Osteocyte (in vitro differentiated cells): ENCODE measurements at regions not wholly inside any gene's neighbourhood (a gene's known extent, or its start where the extent isn't known, plus 50 kb on each side); places are given as distances from the start of the nearest gene placed in this dataset.
"Not testable (repeated sequence)": the region's sequence is repeated elsewhere in the genome, so short reads cannot be mapped to it uniquely, and the experiment has no call there.

ENCODE experiments used
- DNase-seq: peaks from one replicate; pipeline ENCODE4 v3.0.0; 2021; ENCODE audit warnings: mixed read lengths; ENCODE audit not compliant: unreplicated experiment; ENCODE audit errors: extremely low spot score
- H3K27ac Mint-ChIP-seq: one replicate; pipeline ENCODE4 v1.8.0; 2021; ENCODE audit warnings: mild to moderate bottlenecking, mixed read lengths; ENCODE audit not compliant: unreplicated experiment
- H3K27me3 Mint-ChIP-seq: one replicate; pipeline ENCODE4 v1.8.0; 2021; ENCODE audit warnings: mixed read lengths; ENCODE audit not compliant: unreplicated experiment
- H3K36me3 Mint-ChIP-seq: one replicate; pipeline ENCODE4 v1.8.0; 2021; ENCODE audit warnings: mixed read lengths; ENCODE audit not compliant: unreplicated experiment
- H3K4me1 Mint-ChIP-seq: one replicate; pipeline ENCODE4 v1.8.0; 2021; ENCODE audit warnings: mixed read lengths; ENCODE audit not compliant: unreplicated experiment
- H3K4me3 Mint-ChIP-seq: one replicate; pipeline ENCODE4 v1.8.0; 2021; ENCODE audit warnings: mild to moderate bottlenecking, moderate library complexity, mixed read lengths; ENCODE audit not compliant: unreplicated experiment
- H3K9me3 Mint-ChIP-seq: one replicate; pipeline ENCODE4 v1.8.0; 2021; ENCODE audit warnings: mixed read lengths; ENCODE audit not compliant: unreplicated experiment
- TF ChIP-seq, protein P1 (sequence below): fragments of 200-600 bp; sonication (generic); IDR thresholded peaks from 2 replicates; pipeline ENCODE4 v1.5.0; 2021; ENCODE audit warnings: antibody characterized with exemption, mild to moderate bottlenecking, moderate library complexity

DNA sequence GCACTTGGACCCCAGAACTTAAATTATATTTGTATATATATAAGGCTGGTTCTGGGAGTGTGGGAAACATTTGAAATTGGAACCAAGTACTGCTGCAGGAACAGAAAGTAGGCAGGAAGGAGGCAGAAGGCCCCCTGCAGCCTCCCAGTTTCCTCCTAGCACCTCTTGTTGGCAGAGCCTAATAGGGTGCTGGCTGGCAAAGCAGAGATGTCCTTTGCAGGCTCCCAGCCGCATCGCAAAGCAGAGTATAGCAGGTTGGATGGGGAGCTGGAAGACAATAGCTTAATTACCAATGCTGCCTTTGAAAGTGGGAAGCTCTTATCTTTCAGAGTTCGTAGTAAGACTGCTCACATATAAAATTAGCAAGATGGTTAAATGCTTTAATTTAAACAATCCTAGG, 370.8 kb upstream of the C11orf87 start:
- H3K27ac Mint-ChIP-seq, result no peak overlapping the region
- no peak for DNase-seq
- TF ChIP-seq, protein P1, sequence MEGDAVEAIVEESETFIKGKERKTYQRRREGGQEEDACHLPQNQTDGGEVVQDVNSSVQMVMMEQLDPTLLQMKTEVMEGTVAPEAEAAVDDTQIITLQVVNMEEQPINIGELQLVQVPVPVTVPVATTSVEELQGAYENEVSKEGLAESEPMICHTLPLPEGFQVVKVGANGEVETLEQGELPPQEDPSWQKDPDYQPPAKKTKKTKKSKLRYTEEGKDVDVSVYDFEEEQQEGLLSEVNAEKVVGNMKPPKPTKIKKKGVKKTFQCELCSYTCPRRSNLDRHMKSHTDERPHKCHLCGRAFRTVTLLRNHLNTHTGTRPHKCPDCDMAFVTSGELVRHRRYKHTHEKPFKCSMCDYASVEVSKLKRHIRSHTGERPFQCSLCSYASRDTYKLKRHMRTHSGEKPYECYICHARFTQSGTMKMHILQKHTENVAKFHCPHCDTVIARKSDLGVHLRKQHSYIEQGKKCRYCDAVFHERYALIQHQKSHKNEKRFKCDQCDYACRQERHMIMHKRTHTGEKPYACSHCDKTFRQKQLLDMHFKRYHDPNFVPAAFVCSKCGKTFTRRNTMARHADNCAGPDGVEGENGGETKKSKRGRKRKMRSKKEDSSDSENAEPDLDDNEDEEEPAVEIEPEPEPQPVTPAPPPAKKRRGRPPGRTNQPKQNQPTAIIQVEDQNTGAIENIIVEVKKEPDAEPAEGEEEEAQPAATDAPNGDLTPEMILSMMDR, result no peak
- no peaks in the 10 kb centered on the region for H3K27me3 Mint-ChIP-seq
- H3K36me3 Mint-ChIP-seq, result no peaks in the 10 kb centered on the region
- H3K9me3 Mint-ChIP-seq, result no peaks in the 10 kb centered on the region
- H3K4me1 Mint-ChIP-seq, result peaks cover 13% of the 10 kb centered on the region
- no peak overlapping the region for H3K4me3 Mint-ChIP-seq

DNA sequence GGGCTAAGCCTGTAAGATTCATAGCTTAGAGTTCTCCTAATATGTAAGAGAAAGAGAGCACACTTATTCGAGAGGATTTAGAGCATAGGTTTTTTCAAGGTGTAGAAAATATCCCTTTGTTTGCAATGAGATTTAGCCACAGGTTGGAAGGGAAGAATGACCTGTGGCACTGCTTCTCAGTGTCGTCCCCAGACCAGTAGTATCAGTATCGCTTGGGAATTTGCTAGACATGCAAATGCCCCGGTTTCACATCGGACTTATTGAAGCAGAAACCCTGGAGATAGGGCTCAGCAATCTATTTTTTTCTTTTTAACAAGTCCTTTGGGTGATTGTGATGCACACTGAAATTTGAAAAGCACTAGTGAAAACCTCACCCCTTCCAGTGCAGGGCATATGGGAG, 362.6 kb upstream of the C11orf87 start:
- no peak for DNase-seq
- Mint-ChIP-seq H3K9me3 (no peaks in the 10 kb centered on the region), H3K4me1 (peaks cover 10% of the 10 kb centered on the region), H3K4me3 (no peak overlapping the region), H3K36me3 (no peaks in the 10 kb centered on the region), H3K27ac (no peak overlapping the region), H3K27me3 (no peaks in the 10 kb centered on the region)
- TF ChIP-seq, protein P1, result no peak

DNA sequence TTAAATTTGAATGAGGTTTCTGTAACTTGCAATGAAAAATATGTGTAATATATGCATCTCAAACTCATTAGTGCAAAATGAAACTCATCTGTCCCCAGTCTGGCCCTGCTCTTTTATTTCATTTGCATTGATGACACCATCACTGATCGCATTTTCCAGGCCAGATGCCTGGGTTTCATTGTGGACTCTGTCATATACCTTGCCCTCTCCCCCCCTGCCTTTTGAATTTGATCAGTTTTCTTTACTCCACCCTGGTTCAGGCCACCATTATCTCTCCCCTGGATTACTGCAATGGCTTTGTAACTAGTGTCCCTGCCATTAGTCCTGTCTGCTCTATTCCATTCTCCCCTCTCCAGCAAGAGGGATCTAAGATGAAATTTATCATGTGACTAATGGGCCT, 360.6 kb upstream of the C11orf87 start:
- TF ChIP-seq, protein P1, result no peak
- DNase-seq, result no peak
- Mint-ChIP-seq H3K36me3 (no peaks in the 10 kb centered on the region), H3K9me3 (no peaks in the 10 kb centered on the region), H3K27ac (no peak overlapping the region), H3K4me1 (peaks cover 10% of the 10 kb centered on the region), H3K27me3 (no peaks in the 10 kb centered on the region), H3K4me3 (no peak overlapping the region)

DNA sequence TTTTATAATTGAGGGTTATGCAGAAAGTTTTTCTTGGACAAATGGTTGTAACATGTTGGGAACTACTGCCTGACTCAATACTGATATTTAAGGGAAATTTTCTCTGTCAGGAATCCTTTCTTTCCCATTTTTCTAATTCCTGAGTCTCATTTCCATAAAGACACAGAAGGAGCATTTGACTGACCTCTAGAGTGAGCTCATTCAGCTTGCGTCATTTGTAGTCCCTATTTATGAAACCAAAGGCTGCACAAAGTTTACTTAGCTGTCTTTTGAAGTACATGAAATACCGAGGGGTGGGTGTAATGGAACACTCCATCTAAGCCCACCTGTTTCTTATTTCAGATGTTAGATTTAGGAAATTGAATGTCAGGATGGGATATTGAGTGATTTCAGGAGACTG, 359.5 kb upstream of the C11orf87 start:
- no peaks in the 10 kb centered on the region for H3K9me3 Mint-ChIP-seq
- H3K27ac Mint-ChIP-seq, result no peak overlapping the region
- no peaks in the 10 kb centered on the region for H3K36me3 Mint-ChIP-seq
- H3K4me3 Mint-ChIP-seq, result no peak overlapping the region
- H3K4me1 Mint-ChIP-seq, result peaks cover 10% of the 10 kb centered on the region
- no peak for DNase-seq
- no peaks in the 10 kb centered on the region for H3K27me3 Mint-ChIP-seq
- TF ChIP-seq, protein P1, result no peak

DNA sequence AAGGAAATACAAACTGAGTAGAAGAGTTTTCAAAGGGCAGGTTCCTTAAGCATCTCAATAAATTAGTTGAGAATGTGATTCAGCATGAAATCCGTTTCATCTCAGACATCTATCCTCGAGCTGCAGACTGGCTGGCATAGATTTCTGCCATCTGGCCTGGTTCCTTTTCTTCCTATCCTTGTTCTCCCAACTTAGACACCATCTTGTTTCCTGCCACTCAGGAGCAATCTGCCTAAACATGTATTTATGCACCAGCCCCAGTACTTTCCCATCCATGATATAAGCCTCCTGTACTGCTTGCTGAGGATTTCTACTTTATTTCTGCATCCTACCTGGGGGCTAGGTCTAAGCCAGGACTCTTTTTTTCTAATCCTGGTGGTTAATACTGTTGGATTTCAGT, 359.1 kb upstream of the C11orf87 start:
- Mint-ChIP-seq H3K27me3 (no peaks in the 10 kb centered on the region), H3K4me3 (no peak overlapping the region), H3K9me3 (no peaks in the 10 kb centered on the region), H3K4me1 (peaks cover 10% of the 10 kb centered on the region), H3K27ac (no peak overlapping the region), H3K36me3 (no peaks in the 10 kb centered on the region)
- TF ChIP-seq, protein P1, result no peak
- DNase-seq, result no peak

DNA sequence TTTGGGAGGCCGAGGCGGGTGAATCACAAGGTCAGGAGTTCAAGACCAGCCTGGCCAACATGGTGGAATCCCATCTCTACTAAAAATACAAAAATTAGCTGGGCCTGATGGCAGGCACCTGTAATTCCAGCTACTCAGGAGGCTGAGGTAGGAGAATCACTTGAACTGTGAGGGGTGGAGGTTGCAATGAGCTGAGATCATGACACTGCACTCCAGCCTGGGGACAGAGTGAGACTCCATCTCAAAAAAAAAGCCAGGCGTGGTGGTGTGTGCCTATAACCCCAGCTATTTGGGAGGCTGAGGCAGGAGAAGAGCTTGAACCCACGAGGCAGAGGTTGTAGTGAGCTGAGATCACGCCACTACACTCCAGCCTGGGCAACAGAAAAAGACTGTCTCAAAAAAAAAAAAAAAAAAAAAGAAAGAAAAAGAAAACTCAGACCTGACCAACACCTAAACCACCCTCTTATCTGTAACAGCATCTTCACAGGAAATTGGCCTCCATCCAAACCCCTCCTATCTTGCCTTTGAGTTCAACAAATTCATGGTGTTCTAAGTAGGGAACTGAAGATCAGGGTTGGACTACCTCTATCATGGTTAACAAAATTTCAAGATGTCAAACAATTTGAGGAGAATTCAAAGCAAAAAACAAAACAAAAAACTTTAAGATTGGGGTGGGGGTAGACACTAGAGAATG, 357.2 kb upstream of the C11orf87 start:
- H3K27ac Mint-ChIP-seq, H3K9me3 Mint-ChIP-seq, H3K36me3 Mint-ChIP-seq, H3K27me3 Mint-ChIP-seq, H3K4me3 Mint-ChIP-seq, DNase-seq, H3K4me1 Mint-ChIP-seq: not testable (repeated sequence)
